ENCODE measurements at regions not wholly inside any gene's neighbourhood (a gene's known extent, or its start where the extent isn't known, plus 50 kb on each side); places are given as distances from the start of the nearest gene placed in this dataset.

GRCh38 chr15:38867556-38867955 is 302.9 kb upstream of the RASGRP1 start:
- Histone ChIP-seq H3K9me1 (replicated peaks; ENCODE audit: control insufficient read depth, extremely low read depth, insufficient read depth, low read length) (no peaks in the 10 kb centered on the region), H4K20me1 (replicated peaks; ENCODE audit: control insufficient read depth, extremely low read depth, insufficient read depth, low read length) (no peaks in the 10 kb centered on the region), H3K4me1 (ENCODE audit: control insufficient read depth, extremely low read depth, insufficient read depth, low read length) (peaks cover 14% of the 10 kb centered on the region), H3K27me3 (ENCODE audit: control insufficient read depth in 2 of 2, insufficient read depth in 2 of 2, low read length in 2 of 2) (no peaks in the 10 kb centered on the region), H3K27ac (ENCODE audit: insufficient read depth, low read depth, low read length) (no peak overlapping the region), H2AFZ (ENCODE audit: low read depth, low read length) (no peak overlapping the region), H3K9ac (replicated peaks; ENCODE audit: extremely low read depth, insufficient read depth, low read length) (no peak overlapping the region), H3K4me2 (ENCODE audit: insufficient read depth, low read length) (no peak overlapping the region), H3K79me2 (ENCODE audit: control insufficient read depth, insufficient read depth, low read length) (no peaks in the 10 kb centered on the region), H3K9me3 (replicated peaks; ENCODE audit: control insufficient read depth, insufficient read depth, low read length) (peaks cover 3% of the 10 kb centered on the region), H3K4me3 (replicated peaks in 1 of 3; ENCODE audit: insufficient read depth in 1 of 3, low read depth in 1 of 3, low read length in 3 of 3) (no peak overlapping the region), H3K36me3 (ENCODE audit: control insufficient read depth in 2 of 2, extremely low read depth in 1 of 2, insufficient read depth in 2 of 2, low read length in 2 of 2) (no peaks in the 10 kb centered on the region)
- no TSS peak for BruUV-seq (replicated peaks)
- CTCF ChIA-PET: interaction anchor here (0.6 to 1.4 kb wide), 6 partner anchors 10 to 124 kb away, joined by 3 to 5 read pairs (median 3); no protein-coding TSS in a partner anchor
- POLR2A ChIA-PET: no interaction called here
- DNase-seq (ENCODE audit: low read depth, low spot score): no peak
- dilution Hi-C loops (cut with MboI; ENCODE audit: extremely low pct_ligation_motif_present, low sequenced_read_pairs): no loop called here
- TF ChIP-seq JUN (IDR thresholded peaks at IDR 0.05; ENCODE audit: borderline replicate concordance, insufficient read depth, insufficient read length, low read depth): no peak
- no peak for TF ChIP-seq POLR2AphosphoS5 (IDR thresholded peaks at IDR 0.05; ENCODE audit: insufficient read depth, low read depth, low read length)
- TF ChIP-seq MYC (IDR thresholded peaks at IDR 0.05; ENCODE audit: low read depth, low read length): no peak
- no peak for TF ChIP-seq GATA2 (IDR thresholded peaks at IDR 0.05; ENCODE audit: insufficient read depth, insufficient read length, low read depth, low read length)
- TF ChIP-seq FOS (IDR thresholded peaks at IDR 0.05; ENCODE audit: borderline replicate concordance, insufficient read depth, low read length): no peak
- TF ChIP-seq, protein P1, sequence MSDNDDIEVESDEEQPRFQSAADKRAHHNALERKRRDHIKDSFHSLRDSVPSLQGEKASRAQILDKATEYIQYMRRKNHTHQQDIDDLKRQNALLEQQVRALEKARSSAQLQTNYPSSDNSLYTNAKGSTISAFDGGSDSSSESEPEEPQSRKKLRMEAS (IDR thresholded peaks at IDR 0.05; ENCODE audit: insufficient read depth, insufficient read length): no peak
- TF ChIP-seq, protein P2, sequence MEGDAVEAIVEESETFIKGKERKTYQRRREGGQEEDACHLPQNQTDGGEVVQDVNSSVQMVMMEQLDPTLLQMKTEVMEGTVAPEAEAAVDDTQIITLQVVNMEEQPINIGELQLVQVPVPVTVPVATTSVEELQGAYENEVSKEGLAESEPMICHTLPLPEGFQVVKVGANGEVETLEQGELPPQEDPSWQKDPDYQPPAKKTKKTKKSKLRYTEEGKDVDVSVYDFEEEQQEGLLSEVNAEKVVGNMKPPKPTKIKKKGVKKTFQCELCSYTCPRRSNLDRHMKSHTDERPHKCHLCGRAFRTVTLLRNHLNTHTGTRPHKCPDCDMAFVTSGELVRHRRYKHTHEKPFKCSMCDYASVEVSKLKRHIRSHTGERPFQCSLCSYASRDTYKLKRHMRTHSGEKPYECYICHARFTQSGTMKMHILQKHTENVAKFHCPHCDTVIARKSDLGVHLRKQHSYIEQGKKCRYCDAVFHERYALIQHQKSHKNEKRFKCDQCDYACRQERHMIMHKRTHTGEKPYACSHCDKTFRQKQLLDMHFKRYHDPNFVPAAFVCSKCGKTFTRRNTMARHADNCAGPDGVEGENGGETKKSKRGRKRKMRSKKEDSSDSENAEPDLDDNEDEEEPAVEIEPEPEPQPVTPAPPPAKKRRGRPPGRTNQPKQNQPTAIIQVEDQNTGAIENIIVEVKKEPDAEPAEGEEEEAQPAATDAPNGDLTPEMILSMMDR (IDR thresholded peaks at IDR 0.05; ENCODE audit: extremely low read depth in 1 of 2, insufficient read depth in 1 of 2, low read depth in 1 of 2, low read length in 2 of 2): no peak
- no peak for TF ChIP-seq POLR2A (IDR thresholded peaks at IDR 0.05; ENCODE audit: low read depth, low read length)
- TF ChIP-seq EZH2 (IDR thresholded peaks at IDR 0.05; ENCODE audit: borderline replicate concordance, low read depth, low read length, severe bottlenecking): no peak
- intact Hi-C loops (cut with micrococcal nuclease): no loop called here
- FAIRE-seq: no peak

Measured in endothelial cell of umbilical vein (primary cell).